ENCODE measurements at regions not wholly inside any gene's neighbourhood (a gene's known extent, or its start where the extent isn't known, plus 50 kb on each side); places are given as distances from the start of the nearest gene placed in this dataset.
A peak's percentile ranks its signal among the peaks of the same experiment; 100 is the strongest.

DNA sequence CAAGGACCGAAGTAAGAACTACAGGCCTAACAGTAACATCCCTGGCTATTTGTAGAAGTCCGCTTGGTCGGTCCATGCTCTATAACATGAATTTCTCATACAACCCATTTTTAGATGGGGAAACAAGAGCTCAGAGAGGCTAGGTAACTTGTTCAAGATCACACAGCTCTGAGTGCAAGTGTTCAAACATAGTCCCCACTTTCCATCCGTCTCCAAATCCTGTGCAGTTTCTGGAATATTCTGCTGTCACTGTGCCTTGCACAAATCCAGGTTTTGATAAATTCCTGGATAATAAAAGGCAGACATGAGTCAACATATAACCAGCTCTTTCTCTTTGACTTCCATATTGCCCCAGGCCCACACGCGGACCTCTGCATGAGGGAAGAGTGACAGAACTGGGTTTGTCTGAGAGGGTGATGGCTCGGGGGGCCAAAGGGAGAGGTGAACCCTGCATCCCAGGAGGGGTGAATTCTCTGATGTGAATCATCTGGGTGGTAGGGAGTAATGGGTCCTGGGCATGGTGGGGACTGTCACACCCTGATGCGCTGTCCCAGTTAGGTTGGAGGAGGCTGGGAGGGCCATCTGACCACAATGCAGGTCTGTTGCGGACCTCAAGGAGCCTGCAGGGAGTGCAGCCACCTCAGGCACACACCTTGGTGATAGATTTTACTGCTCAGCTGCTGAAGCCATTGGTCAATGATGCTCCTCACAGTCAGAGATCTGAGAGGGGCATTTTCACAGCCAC is 162.2 kb downstream of the SMAD6 start:
- H2BK5ac ChIP-seq (ENCODE audit: low read depth, low read length), result no peak overlapping the region
- no peak overlapping the region for H3K14ac ChIP-seq (ENCODE audit: insufficient read length)
- no peak overlapping the region for H3K56ac ChIP-seq (replicated peaks; ENCODE audit: insufficient read length, low read depth, low read length)
- H3K18ac ChIP-seq (ENCODE audit: extremely low read depth, low read length), result no peak overlapping the region
- WGBS, 2 experiments (ENCODE audit: extremely low coverage in 1 of 2, insufficient coverage in 1 of 2, insufficient read length in 1 of 2, insufficient replicate concordance in 2 of 2, low coverage in 1 of 2, low lambda C conversion rate in 2 of 2, missing lambda C conversion rate in 1 of 2), result 91% methylated on average over 9 of the region's 9 CpGs; no CpG with 5 or more reads in 1 of the 2 experiments
- no peak overlapping the region for H4K8ac ChIP-seq (ENCODE audit: extremely low read depth, insufficient read depth, low read length)
- no peak overlapping the region for H2BK12ac ChIP-seq (ENCODE audit: low read depth, low read length)
- H3K23ac ChIP-seq (ENCODE audit: insufficient read length), result no peak overlapping the region
- H3K4ac ChIP-seq (replicated peaks; ENCODE audit: insufficient read length, low read depth, low read length), result no peak overlapping the region
- H4K20me1 ChIP-seq (replicated peaks in 1 of 2; ENCODE audit: control insufficient read depth in 1 of 2, insufficient read depth in 2 of 2, low read length in 2 of 2), result no peaks in the 10 kb centered on the region
- no peaks in the 10 kb centered on the region for H3K79me2 ChIP-seq (ENCODE audit: control insufficient read depth in 1 of 2, insufficient read depth in 2 of 2, low read length in 2 of 2)
- H2AFZ ChIP-seq (ENCODE audit: low read length), result no peak overlapping the region
- DNase-seq (ENCODE audit: low read depth in 1 of 2, low spot score in 2 of 2), result peak in 1 of 2 experiments; percentile 31
- H2BK20ac ChIP-seq (ENCODE audit: low read length), result no peak overlapping the region
- FAIRE-seq, result no peak
- no peak overlapping the region for H3K27ac ChIP-seq (ENCODE audit: low read depth, low read length)
- H3K4me3 ChIP-seq (ENCODE audit: extremely low read depth in 1 of 4, insufficient read depth in 2 of 4, low read depth in 3 of 4, low read length in 4 of 4), result no peak overlapping the region
- ChIA-PET POLR2A (ENCODE audit: partially characterized antibody) (no interaction called here), CTCF (ENCODE audit: partially characterized antibody) (interaction anchor here (0.6 to 2.1 kb wide), 19 partner anchors 9 to 274 kb away, joined by 3 to 12 read pairs (median 4); no protein-coding TSS in a partner anchor)
- H4K91ac ChIP-seq (replicated peaks; ENCODE audit: insufficient read length, low read length), result no peak overlapping the region
- no peak overlapping the region for H4K5ac ChIP-seq (ENCODE audit: insufficient read length, low read depth, low read length)
- H3K4me2 ChIP-seq (ENCODE audit: insufficient read depth in 1 of 2, low read depth in 2 of 2, low read length in 2 of 2), result no peak overlapping the region
- H2AK5ac ChIP-seq (ENCODE audit: low read depth, low read length), result no peak overlapping the region
- no peaks in the 10 kb centered on the region for H3K23me2 ChIP-seq (ENCODE audit: low read depth, low read length)
- H2BK15ac ChIP-seq (ENCODE audit: low read length), result no peak overlapping the region
- no peak overlapping the region for H2BK120ac ChIP-seq (replicated peaks; ENCODE audit: low read depth, low read length)
- TF ChIP-seq SP1 (IDR thresholded peaks at IDR 0.05; ENCODE audit: low read depth, low read length), result no peak
- no peak for TF ChIP-seq TAF1 (IDR thresholded peaks at IDR 0.05; ENCODE audit: low read depth, low read length)
- H3K4me1 ChIP-seq (replicated peaks in 1 of 4; ENCODE audit: control insufficient read depth in 3 of 4, insufficient read depth in 4 of 4, low read length in 3 of 4), result peaks cover 0 to 6% (median 3%) of the 10 kb centered on the region in 4 experiments; a peak in 5 of 7 replicates
- H3K36me3 ChIP-seq (ENCODE audit: control insufficient read depth in 2 of 4, insufficient read depth in 4 of 4, low read length in 3 of 4), result no peaks in the 10 kb centered on the region
- H3K9ac ChIP-seq (replicated peaks in 1 of 4; ENCODE audit: extremely low read depth in 1 of 4, low read depth in 3 of 4, low read length in 3 of 4), result no peak overlapping the region
- no peaks in the 10 kb centered on the region for H3K9me3 ChIP-seq (ENCODE audit: insufficient read depth in 2 of 2, low read depth in 1 of 2, low read length in 1 of 2)
- H3K79me1 ChIP-seq (ENCODE audit: low read depth, low read length), result no peaks in the 10 kb centered on the region
- no peaks in the 10 kb centered on the region for H3K27me3 ChIP-seq (replicated peaks in 1 of 4; ENCODE audit: control insufficient read depth in 3 of 4, extremely low read depth in 1 of 4, insufficient read depth in 3 of 4, low read length in 3 of 4)
